Prostate gland (tissue), 2 donors: ENCODE measurements at regions not wholly inside any gene's neighbourhood (a gene's known extent, or its start where the extent isn't known, plus 50 kb on each side); places are given as distances from the start of the nearest gene placed in this dataset.

Source experiments
- DNase-seq: peaks from one replicate; pipeline ENCODE4 v3.0.0-alpha.2; 2019; ENCODE audit warnings: low spot score
- H3K27ac ChIP-seq, 2 donors: fragments of 200-600 bp; sonication (generic); 2 replicates each; pipeline ENCODE4 v1.5.1; 2017 to 2019
- H3K27me3 ChIP-seq: fragments of 200-600 bp; sonication (generic); replicated peaks from 2 replicates; pipeline ENCODE4 v1.5.1; 2019; ENCODE audit not compliant: insufficient read depth
- H3K36me3 ChIP-seq, 2 donors: fragments of 200-600 bp; sonication (generic); 1 replicate in 1 of 2; 2 replicates in 1 of 2; pipeline versions ENCODE4 v1.5.1 to v1.8.1; 2017 to 2019
- H3K4me1 ChIP-seq: fragments of 200-600 bp; sonication (generic); replicated peaks from 2 replicates; pipeline ENCODE4 v1.5.1; 2019
- H3K4me3 ChIP-seq, 2 donors: fragments of 200-600 bp; sonication (generic); 2 replicates each; pipeline ENCODE4 v1.5.1; 2017 to 2019
- H3K9me3 ChIP-seq: fragments of 200-600 bp; sonication (generic); 2 replicates; pipeline ENCODE4 v1.5.1; 2017
- POLR2A ChIP-seq: fragments of 450-650 bp; IDR thresholded peaks from one replicate; pipeline ENCODE4 v1.6.1; 2016; ENCODE audit warnings: antibody characterized with exemption, mild to moderate bottlenecking
- POLR2AphosphoS5 ChIP-seq: sonication (generic); formaldehyde crosslinking; IDR thresholded peaks from one replicate; pipeline ENCODE4 v1.6.1; 2017; ENCODE audit warnings: antibody characterized with exemption
- WGBS: methylation state at CpG from one replicate; pipeline ENCODE4 v1.1.5; 2018; 5-methylcytosine and 5-hydroxymethylcytosine counted together
- intact Hi-C: fragments of 100-400 bp; cut with DNase I; formaldehyde crosslinking; loops from one replicate; pipeline ENCODE4 v1.14.2; 2022
- TF ChIP-seq, protein P1 (sequence below), 4 experiments: fragments of 200-600 bp in 2 of 4; fragments of 450-650 bp in 2 of 4; sonication (generic) in 2 of 4; IDR thresholded peaks; 1 replicate in 3 of 4; 2 replicates in 1 of 4; pipeline ENCODE4 v1.5.1; 2016 to 2019; ENCODE audit warnings: antibody characterized with exemption in 4 of 4, mild to moderate bottlenecking in 2 of 4, moderate library complexity in 2 of 4

- TF ChIP-seq POLR2A (no peak), POLR2AphosphoS5 (no peak)
- TF ChIP-seq, protein P1, sequence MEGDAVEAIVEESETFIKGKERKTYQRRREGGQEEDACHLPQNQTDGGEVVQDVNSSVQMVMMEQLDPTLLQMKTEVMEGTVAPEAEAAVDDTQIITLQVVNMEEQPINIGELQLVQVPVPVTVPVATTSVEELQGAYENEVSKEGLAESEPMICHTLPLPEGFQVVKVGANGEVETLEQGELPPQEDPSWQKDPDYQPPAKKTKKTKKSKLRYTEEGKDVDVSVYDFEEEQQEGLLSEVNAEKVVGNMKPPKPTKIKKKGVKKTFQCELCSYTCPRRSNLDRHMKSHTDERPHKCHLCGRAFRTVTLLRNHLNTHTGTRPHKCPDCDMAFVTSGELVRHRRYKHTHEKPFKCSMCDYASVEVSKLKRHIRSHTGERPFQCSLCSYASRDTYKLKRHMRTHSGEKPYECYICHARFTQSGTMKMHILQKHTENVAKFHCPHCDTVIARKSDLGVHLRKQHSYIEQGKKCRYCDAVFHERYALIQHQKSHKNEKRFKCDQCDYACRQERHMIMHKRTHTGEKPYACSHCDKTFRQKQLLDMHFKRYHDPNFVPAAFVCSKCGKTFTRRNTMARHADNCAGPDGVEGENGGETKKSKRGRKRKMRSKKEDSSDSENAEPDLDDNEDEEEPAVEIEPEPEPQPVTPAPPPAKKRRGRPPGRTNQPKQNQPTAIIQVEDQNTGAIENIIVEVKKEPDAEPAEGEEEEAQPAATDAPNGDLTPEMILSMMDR (IDR thresholded peaks at IDR 0.05), result no peak
- 39% methylated on average over 4 of the region's 4 CpGs for WGBS
- no peak for DNase-seq
- Histone ChIP-seq H3K27ac (no peak overlapping the region), H3K9me3 (no peaks in the 10 kb centered on the region), H3K27me3 (no peaks in the 10 kb centered on the region), H3K4me3 (no peak overlapping the region), H3K4me1 (no peaks in the 10 kb centered on the region), H3K36me3 (no peaks in the 10 kb centered on the region)
- intact Hi-C loops, result no loop called here
Measured at GRCh38 chr1:29436181-29436785, 200.0 kb downstream of the PTPRU start.

DNA sequence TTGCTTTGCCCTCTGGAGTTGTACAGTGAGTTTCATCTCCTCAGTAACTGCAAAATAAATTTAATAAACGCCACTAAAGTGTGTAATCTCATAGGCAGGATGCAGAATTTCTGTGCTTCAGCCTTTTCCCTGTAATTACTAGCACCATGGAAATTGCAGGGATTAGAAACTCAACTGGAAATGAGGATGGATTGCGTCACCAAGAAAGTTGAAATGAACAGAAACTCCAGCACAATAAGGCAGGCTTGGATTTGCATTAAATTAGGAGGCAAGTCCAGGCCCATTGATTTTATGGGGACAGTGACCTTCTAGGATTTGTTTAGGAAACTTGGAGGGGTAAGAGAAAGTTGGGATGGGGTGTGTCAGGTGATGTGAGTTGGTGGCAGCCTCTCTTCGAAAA lies 197.5 kb downstream of the PTPRU start:
- Histone ChIP-seq H3K27me3 (no peaks in the 10 kb centered on the region), H3K27ac (no peak overlapping the region), H3K9me3 (no peaks in the 10 kb centered on the region), H3K4me3 (no peak overlapping the region), H3K4me1 (no peaks in the 10 kb centered on the region), H3K36me3 (no peaks in the 10 kb centered on the region)
- intact Hi-C loops, result no loop called here
- 77% methylated on average over 3 of the region's 3 CpGs for WGBS
- DNase-seq, result no peak
- TF ChIP-seq, protein P1 (IDR thresholded peaks at IDR 0.05), result no peak

DNA sequence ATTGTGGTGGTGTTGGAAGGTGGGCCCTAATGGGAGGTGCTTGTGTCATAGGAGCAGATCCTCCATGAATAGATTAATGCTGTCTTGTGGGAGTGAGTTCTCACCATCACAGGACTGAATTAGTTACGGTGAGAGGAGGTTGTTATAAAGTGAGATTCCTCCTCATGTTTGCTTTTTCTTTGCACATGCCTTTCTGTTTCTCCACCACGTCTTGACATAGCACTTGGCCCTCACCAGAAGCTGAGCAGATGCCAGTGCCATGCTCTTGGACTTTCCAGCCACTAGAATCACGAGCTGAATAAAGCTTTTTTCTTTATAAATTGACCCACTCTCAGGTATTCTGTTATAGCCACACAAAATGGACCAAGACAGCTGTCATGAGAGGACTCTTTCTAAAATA lies 194.8 kb downstream of the PTPRU start:
- H3K4me1 ChIP-seq, result no peaks in the 10 kb centered on the region
- no peak for DNase-seq
- intact Hi-C loops, result no loop called here
- H3K36me3 ChIP-seq, result no peaks in the 10 kb centered on the region
- WGBS, result 68% methylated on average over 3 of the region's 3 CpGs
- H3K9me3 ChIP-seq, result no peaks in the 10 kb centered on the region
- H3K27me3 ChIP-seq, result no peaks in the 10 kb centered on the region
- no peak overlapping the region for H3K4me3 ChIP-seq
- H3K27ac ChIP-seq, result no peak overlapping the region
- TF ChIP-seq, protein P1 (IDR thresholded peaks at IDR 0.05), result no peak
- TF ChIP-seq POLR2A (no peak), POLR2AphosphoS5 (no peak)

GRCh38 chr1:29429656-29430055 lies 193.3 kb downstream of the PTPRU start:
- H3K9me3 ChIP-seq, result no peaks in the 10 kb centered on the region
- H3K4me1 ChIP-seq, result no peaks in the 10 kb centered on the region
- TF ChIP-seq POLR2AphosphoS5 (no peak), POLR2A (no peak)
- TF ChIP-seq, protein P1 (IDR thresholded peaks at IDR 0.05), result no peak
- no peaks in the 10 kb centered on the region for H3K27me3 ChIP-seq
- H3K36me3 ChIP-seq, result no peaks in the 10 kb centered on the region
- H3K4me3 ChIP-seq, result no peak overlapping the region
- DNase-seq, result no peak
- no peak overlapping the region for H3K27ac ChIP-seq
- intact Hi-C loops, result no loop called here
- WGBS, result 92% methylated on average over 2 of the region's 2 CpGs

DNA sequence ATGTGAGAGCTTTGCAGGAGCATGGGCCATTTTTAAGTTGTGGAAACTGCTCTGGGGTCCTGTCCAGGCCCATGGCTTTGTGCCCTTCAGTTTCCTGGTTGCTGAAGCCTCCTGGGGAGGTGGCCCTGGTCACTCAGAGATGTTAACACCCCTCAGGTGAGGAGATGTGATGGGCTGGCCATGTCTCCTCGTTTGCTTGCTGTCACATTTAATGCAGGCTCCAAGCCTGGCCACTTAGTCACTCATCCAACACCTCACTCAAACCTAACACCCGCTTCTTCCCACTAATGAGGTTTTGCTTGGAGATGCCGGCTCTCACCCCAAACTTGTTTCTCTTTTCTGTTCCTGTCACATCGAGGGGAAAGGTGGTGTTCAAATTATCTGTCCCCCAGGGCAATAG lies 192.7 kb downstream of the PTPRU start:
- no peaks in the 10 kb centered on the region for H3K36me3 ChIP-seq
- no peaks in the 10 kb centered on the region for H3K9me3 ChIP-seq
- DNase-seq, result no peak
- H3K27ac ChIP-seq, result no peak overlapping the region
- intact Hi-C loops, result no loop called here
- no peaks in the 10 kb centered on the region for H3K4me1 ChIP-seq
- TF ChIP-seq, protein P1 (IDR thresholded peaks at IDR 0.05), result no peak
- TF ChIP-seq POLR2AphosphoS5, result no peak
- 67% methylated on average over 4 of the region's 4 CpGs for WGBS
- no peak overlapping the region for H3K4me3 ChIP-seq
- no peaks in the 10 kb centered on the region for H3K27me3 ChIP-seq
